CD4-positive, alpha-beta T cell treated with Interleukin-1 beta for 1 hour (primary cell): ENCODE measurements at regions not wholly inside any gene's neighbourhood (a gene's known extent, or its start where the extent isn't known, plus 50 kb on each side); places are given as distances from the start of the nearest gene placed in this dataset.
"Not testable (repeated sequence)": the region's sequence is repeated elsewhere in the genome, so short reads cannot be mapped to it uniquely, and the experiment has no call there.

Experiments
- DNase-seq, 2 donors: peaks; one replicate each; pipeline ENCODE4 v3.0.0-alpha.2; 2020 to 2022

- no peak for DNase-seq
Measured at GRCh38 chr20:47991875-47992488, 206.7 kb upstream of the SULF2 start.

GRCh38 chr20:47990507-47991150 is 205.3 kb upstream of the SULF2 start:
- DNase-seq, result no peak

- DNase-seq, result no peak
Measured at GRCh38 chr20:47989957-47990356, 204.7 kb upstream of the SULF2 start.

DNA sequence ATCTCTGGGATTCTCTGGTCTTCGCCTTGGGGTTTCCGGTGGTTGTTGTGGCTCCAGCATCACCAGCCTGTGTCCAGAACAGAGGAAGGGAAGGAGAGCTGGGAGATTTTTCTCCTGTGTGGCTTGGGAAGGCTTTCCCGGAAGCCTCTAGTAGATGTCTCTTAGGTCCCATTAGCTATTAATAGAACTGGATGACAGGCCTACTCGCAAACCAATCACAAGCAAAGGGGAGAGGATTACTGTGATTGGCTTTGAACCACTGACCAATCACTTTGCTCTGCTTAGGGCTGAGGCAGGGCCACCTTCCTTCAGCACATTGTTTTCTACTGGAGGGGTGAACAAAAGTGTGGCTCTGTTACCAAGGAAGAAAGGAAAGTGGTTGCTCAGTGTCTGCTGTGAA is 203.4 kb upstream of the SULF2 start:
- DNase-seq, result no peak

GRCh38 chr20:47985092-47985850 is 200.0 kb upstream of the SULF2 start:
- DNase-seq, result no peak

GRCh38 chr20:47984437-47984836 is 199.2 kb upstream of the SULF2 start:
- no peak for DNase-seq

GRCh38 chr20:47983642-47984041 is 198.4 kb upstream of the SULF2 start:
- not testable (repeated sequence) for DNase-seq

GRCh38 chr20:47982574-47983360 is 197.5 kb upstream of the SULF2 start:
- DNase-seq, result no peak

- no peak for DNase-seq
Measured at GRCh38 chr20:47981222-47981621, 195.9 kb upstream of the SULF2 start.

DNA sequence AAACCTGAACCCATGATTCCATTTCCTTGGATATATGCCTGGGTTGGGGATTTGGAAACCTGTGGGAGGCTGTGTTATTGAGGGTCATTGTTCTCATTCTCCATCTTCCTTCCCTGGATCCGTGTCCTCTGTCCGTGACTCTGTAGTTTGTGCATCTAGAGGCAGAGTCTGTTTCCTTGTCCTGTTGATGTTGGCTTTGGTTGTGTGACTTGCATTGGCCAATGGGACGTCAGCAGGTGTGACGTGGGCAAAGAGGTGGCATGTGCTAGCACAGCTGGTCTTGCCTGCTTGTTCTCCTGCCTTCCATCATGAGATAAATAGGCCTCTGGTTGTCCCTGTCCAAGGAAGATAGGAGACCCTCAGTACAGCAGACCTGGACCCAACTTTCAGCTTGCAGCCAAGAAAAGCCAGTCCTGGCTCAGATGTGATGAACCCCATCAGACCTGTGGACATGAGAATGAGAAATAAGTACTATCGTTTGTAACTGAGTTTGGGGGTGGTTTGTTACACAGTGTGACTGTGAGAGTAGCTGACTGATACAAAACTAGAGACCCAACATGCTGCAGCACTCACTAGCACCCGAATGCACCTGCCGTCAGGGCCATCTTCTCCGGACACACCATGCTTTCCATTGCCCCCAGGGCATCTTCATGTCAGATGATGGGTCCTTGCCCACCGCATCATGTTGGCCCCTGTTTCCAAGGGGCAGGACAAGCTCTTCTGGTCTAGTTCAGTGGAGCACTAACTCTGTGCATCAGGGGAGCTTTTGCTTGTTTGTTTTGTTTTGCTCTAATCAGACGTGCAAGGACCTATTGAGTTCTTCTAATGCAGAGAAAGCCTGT is 195.3 kb upstream of the SULF2 start:
- DNase-seq, result no peak

DNA sequence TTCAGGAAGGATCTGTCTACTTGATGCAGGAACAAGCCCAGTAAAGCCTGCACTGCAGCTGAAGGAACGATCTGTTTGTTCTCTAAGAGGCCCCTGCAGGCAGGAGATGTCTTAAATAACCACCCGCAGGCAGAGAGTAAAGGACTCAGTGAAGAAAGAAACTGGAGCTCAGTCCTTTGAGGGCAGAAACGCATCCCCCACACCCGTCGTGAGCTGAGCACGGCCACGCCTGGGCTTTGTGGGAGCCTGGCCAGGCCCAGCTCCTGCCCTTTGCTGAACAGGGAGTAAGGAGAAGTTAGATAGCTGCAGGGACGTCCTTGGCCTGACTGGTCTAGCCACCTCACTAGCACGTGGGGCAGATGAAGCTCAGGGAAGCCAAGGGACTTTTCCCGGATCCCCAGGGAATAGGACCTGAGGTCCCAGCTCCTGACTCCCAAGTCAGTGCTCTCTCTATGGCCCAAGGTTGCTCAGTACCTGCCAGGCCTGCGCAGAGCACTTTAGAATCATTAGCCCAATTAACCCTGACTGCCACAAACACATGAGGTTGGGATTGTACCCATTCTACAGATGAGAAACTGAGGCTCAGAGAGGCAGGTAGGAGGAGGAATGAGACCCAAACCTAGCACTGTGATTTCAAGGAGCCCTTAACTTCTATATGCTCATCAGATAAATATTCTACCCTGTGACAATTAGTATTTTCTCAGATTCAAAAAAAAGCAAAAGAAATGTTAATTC is 194.2 kb upstream of the SULF2 start:
- DNase-seq, result not testable (repeated sequence)

- not testable (repeated sequence) for DNase-seq
Measured at GRCh38 chr20:47978428-47979120, 193.3 kb upstream of the SULF2 start.

DNA sequence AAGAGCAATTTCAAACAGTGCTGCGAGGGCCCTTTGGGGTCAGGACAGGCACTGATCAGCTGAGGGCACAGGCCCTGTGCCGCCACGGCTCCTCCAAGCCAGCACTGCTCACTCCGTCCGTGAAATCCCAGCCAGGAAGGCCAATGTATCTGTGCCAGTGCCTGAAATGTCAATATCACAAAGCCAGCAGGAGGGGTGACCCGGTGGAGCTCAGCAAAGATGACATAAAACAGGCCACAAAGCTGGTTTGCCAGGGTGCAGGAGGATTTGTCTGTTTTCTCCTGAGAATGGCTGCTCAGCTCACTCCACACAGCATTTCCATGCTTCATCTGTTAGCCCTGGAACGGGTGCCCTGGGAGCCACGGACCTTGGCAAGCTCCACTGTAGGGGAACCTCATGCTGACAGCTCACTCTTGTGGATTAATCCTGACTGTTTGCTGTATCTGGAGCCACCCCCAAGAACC is 192.5 kb upstream of the SULF2 start:
- DNase-seq, result not testable (repeated sequence)

GRCh38 chr20:47977017-47977788 is 191.9 kb upstream of the SULF2 start:
- not testable (repeated sequence) for DNase-seq

- DNase-seq, result no peak
Measured at GRCh38 chr20:47974234-47974878, 189.1 kb upstream of the SULF2 start.

DNA sequence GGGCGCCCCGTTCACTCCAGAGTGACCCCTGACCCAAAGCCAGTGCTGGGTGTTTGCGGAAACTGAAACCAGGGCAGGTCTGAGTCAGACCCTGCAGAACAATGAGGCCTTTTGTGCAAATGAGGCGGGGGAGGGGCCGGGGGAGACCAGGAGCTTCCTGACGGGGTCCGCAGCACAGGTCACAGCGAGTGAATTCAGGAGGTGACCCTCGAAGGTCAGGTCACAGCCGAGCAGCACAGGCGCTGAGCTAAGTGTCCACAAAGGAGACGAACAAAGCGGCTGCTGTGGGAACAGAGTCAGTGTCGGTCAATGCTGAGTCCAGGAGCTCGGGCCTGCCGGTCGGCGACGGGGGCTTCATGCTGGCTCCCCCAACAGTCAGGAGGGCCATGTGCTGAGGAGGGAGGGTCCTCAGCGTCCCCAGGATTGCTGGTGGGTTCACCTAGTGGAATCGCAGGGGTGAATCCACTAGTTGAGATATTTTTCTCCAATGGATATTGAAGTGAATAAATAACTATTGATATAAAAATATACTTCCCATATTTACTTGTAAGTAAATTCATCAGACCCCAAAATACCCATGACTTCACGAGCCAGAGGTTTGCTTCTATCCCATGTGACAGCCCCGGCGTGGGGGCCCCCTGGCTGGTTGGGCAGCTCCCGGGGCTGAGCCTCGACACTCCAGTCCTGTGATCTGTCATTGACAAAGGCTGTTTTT is 188.4 kb upstream of the SULF2 start:
- no peak for DNase-seq

DNA sequence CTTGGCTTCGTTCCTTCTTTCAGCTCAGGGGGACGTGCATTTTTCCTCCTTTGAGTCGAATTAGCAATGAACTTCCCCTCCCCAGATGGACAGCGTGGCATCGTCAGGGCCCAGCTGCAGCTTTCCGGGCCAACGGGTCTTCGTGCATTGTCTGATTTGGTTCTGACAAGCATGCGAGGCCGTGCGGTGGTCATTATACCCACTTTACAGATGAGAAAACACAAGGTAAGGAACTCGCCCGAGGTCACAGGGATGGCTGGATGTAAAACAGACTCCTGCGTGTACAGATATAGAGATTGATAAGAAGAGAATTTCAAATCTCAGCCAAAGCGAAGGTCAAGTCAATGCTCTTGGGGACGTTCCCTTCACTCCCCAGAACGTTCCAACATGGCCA is 187.6 kb upstream of the SULF2 start:
- DNase-seq, result no peak

- DNase-seq, result not testable (repeated sequence)
Measured at GRCh38 chr20:47972297-47972915, 187.1 kb upstream of the SULF2 start.
